Endothelial cell of umbilical vein (primary cell): ENCODE measurements at regions not wholly inside any gene's neighbourhood (a gene's known extent, or its start where the extent isn't known, plus 50 kb on each side); places are given as distances from the start of the nearest gene placed in this dataset.

ENCODE experiments used
- BruUV-seq: library from RNA; stranded (reverse); fragments of 400-500 nt; replicated peaks from 2 replicates; lab custom pipeline; 2021; lab: Mats Ljungman, UMichigan
- CTCF ChIA-PET: fragments of 300-600, 350-600 bp; sonication (Branson Sonifier 250); formaldehyde crosslinking; loops from one replicate; lab custom pipeline; 2021; ENCODE audit warnings: antibody characterized with exemption, inconsistent platforms; lab: Charles Lee
- POLR2A ChIA-PET: fragments of 300-600, 350-600 bp; sonication (Branson Sonifier 250); formaldehyde crosslinking; loops from one replicate; lab custom pipeline; 2021; ENCODE audit warnings: antibody characterized with exemption, inconsistent platforms; lab: Charles Lee
- DNase-seq: peaks from one replicate; pipeline ENCODE4 v3.0.0-alpha.2; 2011; ENCODE audit warnings: low read depth, low spot score
- FAIRE-seq: peaks from 2 replicates; lab custom pipeline; 2011; peaks lifted over from hg19 to GRCh38; lab: Jason Lieb, UNC
- H2AFZ ChIP-seq: 2 replicates; pipeline ENCODE4 v1.6.0; 2012; ENCODE audit warnings: low read depth, low read length, control low read depth, inconsistent platforms
- H3K27ac ChIP-seq: 2 replicates; pipeline ENCODE4 v1.5.1; 2011; ENCODE audit warnings: low read depth, mild to moderate bottlenecking, control low read depth, low read length, moderate library complexity; ENCODE audit not compliant: insufficient read depth
- H3K27me3 ChIP-seq, 2 experiments: 2 replicates each; pipeline versions ENCODE4 v1.6.0 to v1.6.1; 2011; ENCODE audit warnings: low read length in 2 of 2, mixed read lengths in 1 of 2; ENCODE audit not compliant: control insufficient read depth in 2 of 2, insufficient read depth in 2 of 2
- H3K36me3 ChIP-seq, 2 experiments: 2 replicates in 1 of 2; 3 replicates in 1 of 2; pipeline ENCODE4 v1.5.1; 2011; ENCODE audit warnings: low read length in 2 of 2, mild to moderate bottlenecking in 1 of 2, moderate library complexity in 1 of 2; ENCODE audit not compliant: control insufficient read depth in 2 of 2, insufficient read depth in 2 of 2; ENCODE audit errors: extremely low read depth in 1 of 2
- H3K4me1 ChIP-seq: 3 replicates; pipeline ENCODE4 v1.5.1; 2011; ENCODE audit warnings: mild to moderate bottlenecking, low read length; ENCODE audit not compliant: control insufficient read depth, insufficient read depth; ENCODE audit errors: extremely low read depth
- H3K4me2 ChIP-seq: 2 replicates; pipeline ENCODE4 v1.6.1; 2011; ENCODE audit warnings: low read length, control low read depth, mixed read lengths; ENCODE audit not compliant: insufficient read depth
- H3K4me3 ChIP-seq, 3 experiments: fragments of 200-600 bp in 1 of 3; sonication (generic), shearing (Covaris generic) in 1 of 3; replicated peaks in 1 of 3; 2 replicates each; pipeline ENCODE4 v1.5.1; 2011 to 2016; ENCODE audit warnings: control low read depth in 3 of 3, low read length in 3 of 3, mild to moderate bottlenecking in 2 of 3, inconsistent platforms in 1 of 3, low read depth in 1 of 3, moderate library complexity in 1 of 3; ENCODE audit not compliant: insufficient read depth in 1 of 3
- H3K79me2 ChIP-seq: 2 replicates; pipeline ENCODE4 v1.6.0; 2012; ENCODE audit warnings: low read length, inconsistent platforms; ENCODE audit not compliant: control insufficient read depth, insufficient read depth
- H3K9ac ChIP-seq: replicated peaks from 2 replicates; pipeline ENCODE3; 2011; ENCODE audit warnings: low read length, control low read depth; ENCODE audit not compliant: insufficient read depth; ENCODE audit errors: extremely low read depth
- H3K9me1 ChIP-seq: replicated peaks from 3 replicates; pipeline ENCODE4 v1.6.0; 2011; ENCODE audit warnings: mild to moderate bottlenecking, low read length; ENCODE audit not compliant: control insufficient read depth, insufficient read depth; ENCODE audit errors: extremely low read depth
- H3K9me3 ChIP-seq: replicated peaks from 2 replicates; pipeline ENCODE4 v1.5.1; 2012; ENCODE audit warnings: low read length, inconsistent platforms; ENCODE audit not compliant: control insufficient read depth, insufficient read depth
- H4K20me1 ChIP-seq: replicated peaks from 2 replicates; pipeline ENCODE3; 2011; ENCODE audit warnings: mild to moderate bottlenecking, low read length; ENCODE audit not compliant: control insufficient read depth, insufficient read depth; ENCODE audit errors: extremely low read depth
- EZH2 ChIP-seq: IDR thresholded peaks from 2 replicates; pipeline ENCODE4 v1.6.1; 2012; ENCODE audit warnings: borderline replicate concordance, low read depth, mild to moderate bottlenecking, moderate library complexity, low read length, inconsistent platforms; ENCODE audit not compliant: severe bottlenecking
- FOS ChIP-seq: IDR thresholded peaks from 2 replicates; pipeline ENCODE4 v1.6.1; 2011; ENCODE audit warnings: mild to moderate bottlenecking, low read length, moderate library complexity, borderline replicate concordance; ENCODE audit not compliant: insufficient read depth
- GATA2 ChIP-seq: IDR thresholded peaks from 2 replicates; pipeline ENCODE4 v1.7.0; 2011; ENCODE audit warnings: low read depth, mild to moderate bottlenecking, moderate library complexity, mixed read lengths, low read length; ENCODE audit not compliant: insufficient read length, insufficient read depth
- JUN ChIP-seq: IDR thresholded peaks from 2 replicates; pipeline ENCODE4 v1.6.1; 2011; ENCODE audit warnings: borderline replicate concordance, low read depth; ENCODE audit not compliant: insufficient read length, insufficient read depth
- MYC ChIP-seq: IDR thresholded peaks from one replicate; pipeline ENCODE4 v1.6.1; 2011; ENCODE audit warnings: mild to moderate bottlenecking, low read depth, low read length
- POLR2A ChIP-seq: IDR thresholded peaks from 2 replicates; pipeline ENCODE4 v1.6.1; 2012; ENCODE audit warnings: low read depth, mild to moderate bottlenecking, control low read depth, low read length
- POLR2AphosphoS5 ChIP-seq: IDR thresholded peaks from 2 replicates; pipeline ENCODE4 v1.6.1; 2012; ENCODE audit warnings: low read depth, mild to moderate bottlenecking, control low read depth, low read length, moderate library complexity; ENCODE audit not compliant: insufficient read depth
- dilution Hi-C: fragments of 300-500 bp; cut with MboI; formaldehyde crosslinking; loops from one replicate; pipeline ENCODE4 v1.15.0; 2019; ENCODE audit warnings: low sequenced_read_pairs; ENCODE audit not compliant: extremely low pct_ligation_motif_present
- intact Hi-C: fragments of 100-400 bp; cut with micrococcal nuclease; formaldehyde crosslinking; loops from one replicate; pipeline ENCODE4 v1.10.0; 2022
- TF ChIP-seq, protein P1 (sequence below): IDR thresholded peaks from 2 replicates; pipeline ENCODE4 v1.6.1; 2011; ENCODE audit not compliant: insufficient read depth, insufficient read length
- TF ChIP-seq, protein P2 (sequence below), 2 donors: IDR thresholded peaks; 1 replicate in 1 of 2; 2 replicates in 1 of 2; pipeline ENCODE4 v1.5.1; 2011; ENCODE audit warnings: low read length in 2 of 2, mild to moderate bottlenecking in 2 of 2, moderate library complexity in 2 of 2, control low read depth in 1 of 2, inconsistent platforms in 1 of 2, low read depth in 1 of 2; ENCODE audit not compliant: insufficient read depth in 1 of 2; ENCODE audit errors: extremely low read depth in 1 of 2

DNA sequence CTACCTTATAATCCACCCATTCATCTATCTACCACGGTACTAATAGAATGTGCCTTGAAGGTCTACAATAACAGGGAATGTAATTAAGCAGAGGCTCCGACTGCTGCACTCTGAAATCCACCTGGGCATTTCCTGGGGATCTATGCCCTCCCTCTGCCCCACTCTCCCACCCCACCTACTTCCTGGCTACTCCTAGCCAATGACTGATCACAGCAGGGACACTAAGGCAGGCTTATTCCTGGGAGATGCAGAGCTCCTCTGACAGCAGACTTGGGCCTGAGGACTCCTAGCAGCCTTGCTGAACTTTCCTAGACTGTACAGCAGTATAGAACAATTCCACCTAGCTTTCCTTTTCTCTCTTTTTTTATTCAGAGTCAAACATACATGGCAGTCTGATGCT lies 91.1 kb upstream of the DHRS4 start:
- intact Hi-C loops: no loop called here
- H3K4me1 ChIP-seq: peaks cover 6% of the 10 kb centered on the region
- no peak overlapping the region for H2AFZ ChIP-seq
- ChIA-PET CTCF (no interaction called here), POLR2A (no interaction called here)
- H4K20me1 ChIP-seq: no peaks in the 10 kb centered on the region
- no peaks in the 10 kb centered on the region for H3K9me3 ChIP-seq
- peaks cover 2 to 3% of the 10 kb centered on the region in 2 experiments for H3K27me3 ChIP-seq
- TF ChIP-seq MYC (no peak), POLR2AphosphoS5 (no peak), FOS (no peak), JUN (no peak), EZH2 (no peak), POLR2A (no peak), GATA2 (no peak)
- TF ChIP-seq, protein P1, sequence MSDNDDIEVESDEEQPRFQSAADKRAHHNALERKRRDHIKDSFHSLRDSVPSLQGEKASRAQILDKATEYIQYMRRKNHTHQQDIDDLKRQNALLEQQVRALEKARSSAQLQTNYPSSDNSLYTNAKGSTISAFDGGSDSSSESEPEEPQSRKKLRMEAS: no peak
- TF ChIP-seq, protein P2, sequence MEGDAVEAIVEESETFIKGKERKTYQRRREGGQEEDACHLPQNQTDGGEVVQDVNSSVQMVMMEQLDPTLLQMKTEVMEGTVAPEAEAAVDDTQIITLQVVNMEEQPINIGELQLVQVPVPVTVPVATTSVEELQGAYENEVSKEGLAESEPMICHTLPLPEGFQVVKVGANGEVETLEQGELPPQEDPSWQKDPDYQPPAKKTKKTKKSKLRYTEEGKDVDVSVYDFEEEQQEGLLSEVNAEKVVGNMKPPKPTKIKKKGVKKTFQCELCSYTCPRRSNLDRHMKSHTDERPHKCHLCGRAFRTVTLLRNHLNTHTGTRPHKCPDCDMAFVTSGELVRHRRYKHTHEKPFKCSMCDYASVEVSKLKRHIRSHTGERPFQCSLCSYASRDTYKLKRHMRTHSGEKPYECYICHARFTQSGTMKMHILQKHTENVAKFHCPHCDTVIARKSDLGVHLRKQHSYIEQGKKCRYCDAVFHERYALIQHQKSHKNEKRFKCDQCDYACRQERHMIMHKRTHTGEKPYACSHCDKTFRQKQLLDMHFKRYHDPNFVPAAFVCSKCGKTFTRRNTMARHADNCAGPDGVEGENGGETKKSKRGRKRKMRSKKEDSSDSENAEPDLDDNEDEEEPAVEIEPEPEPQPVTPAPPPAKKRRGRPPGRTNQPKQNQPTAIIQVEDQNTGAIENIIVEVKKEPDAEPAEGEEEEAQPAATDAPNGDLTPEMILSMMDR (IDR thresholded peaks at IDR 0.05; ENCODE audit: extremely low read depth in 1 of 2, insufficient read depth in 1 of 2, low read depth in 1 of 2, low read length in 2 of 2): no peak
- BruUV-seq: no TSS peak
- H3K79me2 ChIP-seq: no peaks in the 10 kb centered on the region
- dilution Hi-C loops: no loop called here
- DNase-seq (no peak), FAIRE-seq (no peak)
- no peak overlapping the region for H3K27ac ChIP-seq
- no peaks in the 10 kb centered on the region for H3K36me3 ChIP-seq
- no peak overlapping the region for H3K9ac ChIP-seq
- H3K4me2 ChIP-seq: no peak overlapping the region
- H3K9me1 ChIP-seq: no peaks in the 10 kb centered on the region
- H3K4me3 ChIP-seq: no peak overlapping the region
